LNCAP (cell line): ENCODE measurements at regions not wholly inside any gene's neighbourhood (a gene's known extent, or its start where the extent isn't known, plus 50 kb on each side); places are given as distances from the start of the nearest gene placed in this dataset.

Source experiments
- CTCF ChIP-seq: fragments of 450-650 bp; IDR thresholded peaks from 2 replicates; pipeline ENCODE4 v1.5.1; 2017; ENCODE audit warnings: mild to moderate bottlenecking

- no peak for TF ChIP-seq CTCF
Measured at GRCh38 chr12:87092421-87092820, 836.2 kb upstream of the MGAT4C start.

GRCh38 chr12:87086118-87086891 is 830.1 kb upstream of the MGAT4C start:
- TF ChIP-seq CTCF = no peak

GRCh38 chr12:87085286-87085685 is 829.1 kb upstream of the MGAT4C start:
- no peak for TF ChIP-seq CTCF

- no peak for TF ChIP-seq CTCF
Measured at GRCh38 chr12:87082756-87083155, 826.6 kb upstream of the MGAT4C start.

GRCh38 chr12:87074781-87075180 is 818.6 kb upstream of the MGAT4C start:
- no peak for TF ChIP-seq CTCF

- TF ChIP-seq CTCF = no peak
Measured at GRCh38 chr12:87066326-87066725, 810.1 kb upstream of the MGAT4C start.

GRCh38 chr12:87059231-87059630 is 803.0 kb upstream of the MGAT4C start:
- no peak for TF ChIP-seq CTCF

GRCh38 chr12:87054226-87054625 is 798.0 kb upstream of the MGAT4C start:
- TF ChIP-seq CTCF = no peak
